HG02885 (cell line): ENCODE measurements at regions not wholly inside any gene's neighbourhood (a gene's known extent, or its start where the extent isn't known, plus 50 kb on each side); places are given as distances from the start of the nearest gene placed in this dataset.

Source experiments
- ATAC-seq: cut with Tn5 transposase; IDR thresholded peaks from one replicate; pipeline ENCODE4 v1.9.1; 2021; ENCODE audit warnings: mild to moderate bottlenecking; ENCODE audit not compliant: unreplicated experiment, poor library complexity

DNA sequence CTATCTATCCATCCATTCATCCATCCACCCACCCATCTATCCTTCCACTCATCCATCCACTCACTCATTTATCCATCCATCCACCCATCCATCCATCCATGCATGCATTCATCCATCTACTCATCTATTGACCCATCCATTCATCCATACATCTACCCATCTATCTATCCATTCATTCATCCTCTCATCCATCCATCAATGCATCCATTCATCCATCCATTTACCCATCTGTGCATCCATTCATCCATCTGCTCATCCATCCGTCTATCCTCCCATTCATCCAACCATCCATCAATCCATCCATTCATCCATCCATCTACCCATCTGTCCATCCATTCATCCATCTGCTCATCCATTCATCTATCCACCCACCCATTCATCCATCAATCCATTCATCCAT lies 224.5 kb upstream of the MAF start:
- no peak for ATAC-seq

DNA sequence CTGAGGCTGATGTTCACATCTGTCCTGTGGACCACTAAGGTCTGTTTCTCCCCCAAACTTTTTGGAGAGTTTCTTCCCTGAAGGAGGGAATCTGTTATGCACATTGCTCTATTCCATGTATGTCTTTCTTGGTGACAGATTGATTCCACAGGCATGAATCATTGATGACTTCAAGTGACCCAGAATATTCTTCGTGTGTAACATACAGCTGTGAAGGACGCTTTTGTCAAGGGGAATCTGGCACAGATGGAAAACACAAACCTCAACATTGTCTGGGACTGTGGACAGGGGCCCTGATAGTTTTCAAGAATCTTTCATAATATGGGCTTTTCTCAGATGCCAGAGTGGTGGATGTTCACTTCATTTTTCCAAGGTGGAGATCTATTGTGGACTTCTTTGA lies 223.1 kb upstream of the MAF start:
- no peak for ATAC-seq

GRCh38 chr16:79821911-79822310 lies 221.4 kb upstream of the MAF start:
- no peak for ATAC-seq

- ATAC-seq: no peak
Measured at GRCh38 chr16:79816081-79816497, 215.6 kb upstream of the MAF start.

GRCh38 chr16:79815049-79815448 lies 214.5 kb upstream of the MAF start:
- no peak for ATAC-seq

DNA sequence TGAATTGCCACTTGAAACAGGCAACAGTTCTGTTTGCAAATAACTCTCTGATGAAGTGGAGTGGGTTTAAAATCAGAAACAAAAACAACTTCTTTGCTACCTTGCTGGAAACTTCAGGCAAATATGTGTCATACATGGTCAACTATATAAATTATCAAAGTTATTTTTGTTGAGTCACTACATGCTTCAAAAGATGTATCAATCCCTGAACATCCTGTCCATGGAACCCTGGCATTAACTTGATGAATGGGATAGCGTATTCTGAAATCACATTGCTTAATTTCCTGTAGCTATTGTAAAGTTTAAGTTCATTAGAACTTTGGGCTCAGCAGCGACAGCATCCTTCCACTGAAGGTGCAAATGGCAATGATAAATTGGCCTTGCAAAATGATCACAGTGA lies 213.6 kb upstream of the MAF start:
- no peak for ATAC-seq

DNA sequence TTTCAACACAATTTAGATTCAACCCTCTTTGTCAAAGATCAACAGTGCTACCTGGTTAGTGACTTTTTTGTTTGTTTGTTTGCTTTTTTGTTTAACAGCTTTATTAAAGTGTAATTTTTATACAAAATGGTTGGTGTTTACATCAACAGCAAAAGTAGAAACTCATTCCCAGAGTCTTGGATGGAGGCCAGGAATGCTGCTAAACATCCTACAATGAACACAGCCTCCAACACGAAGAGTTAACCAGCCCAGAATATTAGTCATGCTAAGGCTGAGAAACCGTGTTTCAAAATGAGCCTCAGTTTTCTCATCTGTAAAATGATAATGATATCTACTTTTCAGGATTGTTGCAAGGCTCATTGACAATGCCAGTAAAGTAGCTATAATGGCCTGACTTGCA lies 211.0 kb upstream of the MAF start:
- ATAC-seq: no peak

DNA sequence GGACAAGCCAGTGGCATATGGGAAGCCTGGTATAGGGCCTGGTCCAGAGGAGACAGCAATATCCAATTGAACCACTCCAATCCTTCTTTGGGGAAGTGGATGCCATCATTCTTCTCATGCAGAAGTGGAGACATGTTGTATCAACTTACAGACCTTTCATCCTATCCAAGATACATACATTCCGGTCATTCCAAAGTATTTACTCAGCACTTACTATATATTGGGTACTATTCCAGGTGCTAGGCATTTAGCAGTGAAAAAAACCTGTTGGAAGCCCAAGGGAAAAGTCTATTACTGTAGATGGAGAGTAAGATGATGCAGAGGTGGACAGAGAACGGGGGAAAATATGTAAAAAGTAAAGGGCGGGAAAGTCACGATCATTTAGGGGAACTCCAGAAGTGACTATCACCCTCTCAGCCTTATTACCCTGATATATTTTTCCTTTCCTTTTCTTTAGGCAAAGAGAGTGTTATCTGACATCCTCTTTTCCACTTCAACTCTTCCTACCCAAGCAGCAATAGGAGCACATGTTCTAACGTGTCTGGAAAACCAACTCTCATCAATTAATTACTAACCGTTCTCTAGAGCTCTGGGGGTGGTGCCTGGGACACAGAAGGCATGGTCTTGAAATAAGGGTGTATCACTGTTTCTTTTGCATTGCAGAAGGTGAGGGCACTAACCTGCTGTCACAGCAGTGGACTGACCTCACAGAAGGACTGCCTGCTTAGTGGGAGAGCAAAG lies 210.1 kb upstream of the MAF start:
- ATAC-seq: no peak

DNA sequence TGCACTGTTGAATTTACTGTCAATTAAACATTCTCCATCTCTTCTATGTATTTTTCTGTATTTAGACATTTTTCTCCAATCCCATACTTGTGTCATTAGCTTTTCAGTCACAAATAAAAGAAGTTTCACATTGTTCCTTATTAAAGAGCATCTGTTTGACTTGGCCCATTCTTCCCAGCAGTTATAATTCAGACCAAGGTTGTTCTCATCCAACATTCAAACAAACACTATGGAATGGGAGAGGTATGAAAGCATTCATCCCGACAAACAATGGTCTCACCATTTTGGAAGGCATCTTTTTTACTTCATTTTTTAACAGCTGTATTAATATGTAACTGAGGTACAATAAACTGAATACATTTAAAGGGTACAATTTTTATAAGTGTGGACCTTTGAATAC lies 208.8 kb upstream of the MAF start:
- ATAC-seq: no peak

DNA sequence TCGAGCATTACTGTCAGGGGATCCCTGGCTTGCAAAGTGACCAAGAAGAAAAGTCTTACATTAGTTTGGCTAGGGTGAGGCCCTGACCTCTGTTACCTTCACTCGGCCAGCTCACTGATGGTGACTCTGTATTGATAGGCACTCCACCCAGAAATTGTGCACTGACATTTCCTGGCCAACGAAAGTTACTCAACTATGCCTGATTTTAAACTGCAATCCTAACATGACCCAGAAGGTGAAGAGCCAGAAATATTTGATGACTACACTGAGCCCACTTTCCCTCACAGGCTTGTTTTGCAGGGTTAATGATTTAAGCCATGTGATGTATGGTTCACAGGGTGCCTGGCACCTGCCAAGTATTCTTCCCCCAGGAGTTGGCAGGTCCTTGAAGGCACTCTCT lies 208.2 kb upstream of the MAF start:
- no peak for ATAC-seq

- no peak for ATAC-seq
Measured at GRCh38 chr16:79806757-79807156, 206.2 kb upstream of the MAF start.

GRCh38 chr16:79805621-79806020 lies 205.1 kb upstream of the MAF start:
- no peak for ATAC-seq

DNA sequence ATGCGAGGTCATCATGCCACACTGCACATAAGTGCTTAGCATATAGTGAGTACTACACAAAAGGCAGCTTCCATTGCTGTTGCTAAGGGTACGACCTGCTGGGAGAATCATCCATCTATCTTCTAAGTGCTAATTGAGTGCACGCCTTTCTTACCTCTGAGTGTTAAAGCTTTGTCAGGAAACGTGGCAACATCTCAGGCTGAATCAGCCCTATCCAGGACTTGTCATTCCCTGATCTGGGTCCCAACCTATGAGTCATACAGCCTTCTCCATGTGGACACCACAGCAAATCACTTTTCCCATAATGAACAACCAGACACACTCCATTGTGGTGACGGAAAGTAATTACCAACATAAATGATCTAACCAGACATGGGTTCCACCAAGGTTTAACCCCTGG lies 201.1 kb upstream of the MAF start:
- no peak for ATAC-seq

DNA sequence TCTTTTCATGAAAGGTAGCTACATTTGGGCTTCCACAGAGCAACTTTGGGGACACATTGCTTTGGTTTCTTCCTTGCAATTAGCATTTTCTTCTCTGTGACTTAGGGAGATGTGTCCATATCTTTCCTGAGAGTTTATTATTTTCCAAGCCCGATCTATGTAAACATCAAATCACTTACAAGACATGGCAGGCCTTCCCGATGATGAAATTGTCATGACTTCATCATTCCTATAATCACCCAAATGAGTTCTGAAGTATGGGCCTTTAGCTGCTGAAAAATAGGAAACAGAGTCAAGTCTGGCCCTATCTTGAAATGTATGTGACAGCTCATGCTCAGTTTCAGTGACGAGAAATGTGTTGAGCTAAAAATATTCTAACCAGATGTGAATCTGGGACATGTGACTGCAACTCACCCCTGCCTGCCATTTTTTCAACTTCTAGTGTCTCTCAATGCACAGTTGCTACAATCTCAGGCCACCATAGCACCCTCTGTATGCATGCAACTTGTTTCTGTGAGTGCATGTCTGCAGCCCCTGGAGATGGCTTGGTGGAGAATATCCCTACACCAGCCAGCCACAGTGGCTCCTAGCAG lies 199.6 kb upstream of the MAF start:
- no peak for ATAC-seq

- no peak for ATAC-seq
Measured at GRCh38 chr16:79798416-79799053, 198.0 kb upstream of the MAF start.

- ATAC-seq: no peak
Measured at GRCh38 chr16:79797486-79797885, 196.9 kb upstream of the MAF start.

DNA sequence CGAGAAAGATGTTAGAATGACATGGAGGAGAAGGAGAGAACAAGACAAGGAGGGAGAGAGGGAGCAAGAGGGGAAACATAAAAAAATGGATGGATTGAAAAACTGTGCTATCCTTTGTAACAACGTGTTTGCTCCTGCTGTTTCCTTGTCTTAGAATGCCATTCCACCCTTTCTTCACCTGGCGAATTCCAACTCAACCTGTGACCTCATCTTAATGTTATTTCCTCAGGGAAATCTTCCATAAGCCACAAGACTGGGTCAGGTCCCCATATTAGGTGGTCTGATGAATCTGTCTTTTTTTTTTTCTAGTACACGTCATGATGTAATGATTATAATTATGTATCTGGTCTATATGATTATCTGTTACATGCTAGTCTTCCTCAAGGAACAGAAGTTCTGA lies 195.0 kb upstream of the MAF start:
- no peak for ATAC-seq

GRCh38 chr16:79794941-79795340 lies 194.4 kb upstream of the MAF start:
- ATAC-seq: no peak

- no peak for ATAC-seq
Measured at GRCh38 chr16:79792664-79793351, 192.3 kb upstream of the MAF start.

DNA sequence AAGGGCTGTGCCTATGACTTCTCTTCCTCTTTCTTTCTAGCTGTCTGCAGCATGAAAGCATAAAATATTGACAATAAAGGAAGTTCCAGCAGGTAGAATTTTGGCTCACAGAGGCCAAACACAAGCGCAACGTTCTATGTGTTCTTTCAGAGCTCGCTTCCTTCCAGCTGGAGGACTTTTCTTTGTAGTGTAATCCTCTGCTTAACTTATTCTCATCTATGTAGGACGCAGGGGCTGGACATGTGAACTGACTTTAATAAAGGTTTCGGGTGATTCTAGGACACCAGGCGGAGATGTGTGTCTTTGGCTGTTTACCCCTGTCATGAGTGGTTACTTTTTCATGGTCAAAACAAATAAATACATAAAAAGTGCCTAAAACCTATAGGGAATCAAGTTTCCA lies 191.5 kb upstream of the MAF start:
- ATAC-seq: no peak

DNA sequence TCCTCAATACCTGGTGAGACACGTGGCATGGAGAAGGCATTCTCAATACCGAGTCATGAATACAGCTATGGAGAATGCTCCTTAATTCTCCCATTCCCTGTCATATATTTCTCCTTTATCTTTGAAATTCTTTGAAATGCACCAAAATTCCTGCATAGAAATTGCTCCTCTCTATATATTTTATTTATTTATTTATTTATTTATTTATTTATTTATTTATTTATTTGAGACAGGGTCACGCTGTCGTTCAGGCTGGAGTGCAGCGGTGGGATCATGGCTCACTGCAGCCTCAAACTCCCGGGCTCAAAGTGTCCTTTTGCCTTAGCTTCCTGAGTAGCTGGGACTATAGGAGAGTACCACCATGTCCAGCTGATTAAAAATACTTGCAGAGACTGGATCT lies 190.3 kb upstream of the MAF start:
- ATAC-seq: no peak
